ENCODE measurements at regions not wholly inside any gene's neighbourhood (a gene's known extent, or its start where the extent isn't known, plus 50 kb on each side); places are given as distances from the start of the nearest gene placed in this dataset.
"Not testable (repeated sequence)": the region's sequence is repeated elsewhere in the genome, so short reads cannot be mapped to it uniquely, and the experiment has no call there.

GRCh38 chr1:81192647-81193642 is 607.8 kb upstream of the ADGRL2 start:
- no peak overlapping the region for H3K27ac ChIP-seq
- TF ChIP-seq CTCF (conservative IDR thresholded peaks at IDR 0.05): no peak

- H3K27ac ChIP-seq: no peak overlapping the region
- TF ChIP-seq CTCF (conservative IDR thresholded peaks at IDR 0.05): no peak
Observed at GRCh38 chr1:81190003-81190402, 610.7 kb upstream of the ADGRL2 start.

- no peak overlapping the region for H3K27ac ChIP-seq
- no peak for TF ChIP-seq CTCF (conservative IDR thresholded peaks at IDR 0.05)
Observed at GRCh38 chr1:81187635-81188034, 613.1 kb upstream of the ADGRL2 start.

- no peak overlapping the region for H3K27ac ChIP-seq
Observed at GRCh38 chr1:81186261-81186660, 614.5 kb upstream of the ADGRL2 start.

GRCh38 chr1:81183553-81183952 is 617.2 kb upstream of the ADGRL2 start:
- no peak for TF ChIP-seq CTCF (conservative IDR thresholded peaks at IDR 0.05)
- no peak overlapping the region for H3K27ac ChIP-seq

More at GRCh38 chr1:81186261-81186660, 614.5 kb upstream of the ADGRL2 start:
- no peak for TF ChIP-seq CTCF (conservative IDR thresholded peaks at IDR 0.05)

GRCh38 chr1:81183051-81183450 is 617.7 kb upstream of the ADGRL2 start:
- TF ChIP-seq CTCF (conservative IDR thresholded peaks at IDR 0.05): no peak
- H3K27ac ChIP-seq: no peak overlapping the region

- TF ChIP-seq CTCF (conservative IDR thresholded peaks at IDR 0.05): no peak
- no peak overlapping the region for H3K27ac ChIP-seq
Observed at GRCh38 chr1:81179242-81179641, 621.5 kb upstream of the ADGRL2 start.

GRCh38 chr1:81178431-81179093 is 622.2 kb upstream of the ADGRL2 start:
- H3K27ac ChIP-seq: not testable (repeated sequence)
